ENCODE measurements at regions not wholly inside any gene's neighbourhood (a gene's known extent, or its start where the extent isn't known, plus 50 kb on each side); places are given as distances from the start of the nearest gene placed in this dataset.
"Not testable (repeated sequence)": the region's sequence is repeated elsewhere in the genome, so short reads cannot be mapped to it uniquely, and the experiment has no call there.

- no peak for FAIRE-seq
Measured at GRCh38 chr1:229141271-229141670, 129.6 kb upstream of the RAB4A start.

- FAIRE-seq: no peak
Measured at GRCh38 chr1:229141689-229142377, 129.1 kb upstream of the RAB4A start.

- no peak for FAIRE-seq
Measured at GRCh38 chr1:229142471-229142870, 128.4 kb upstream of the RAB4A start.

- no peak for FAIRE-seq
Measured at GRCh38 chr1:229146647-229147046, 124.3 kb upstream of the RAB4A start.

GRCh38 chr1:229147072-229147471, 123.8 kb upstream of the RAB4A start:
- no peak for FAIRE-seq

- FAIRE-seq: no peak
Measured at GRCh38 chr1:229148041-229148671, 122.8 kb upstream of the RAB4A start.

GRCh38 chr1:229148743-229149142, 122.2 kb upstream of the RAB4A start:
- no peak for FAIRE-seq

GRCh38 chr1:229149435-229149834, 121.5 kb upstream of the RAB4A start:
- FAIRE-seq: no peak

- no peak for FAIRE-seq
Measured at GRCh38 chr1:229150518-229150917, 120.4 kb upstream of the RAB4A start.

- not testable (repeated sequence) for FAIRE-seq
Measured at GRCh38 chr1:229151412-229151811, 119.5 kb upstream of the RAB4A start.

- no peak for FAIRE-seq
Measured at GRCh38 chr1:229152311-229152710, 118.6 kb upstream of the RAB4A start.

GRCh38 chr1:229153955-229154548, 116.9 kb upstream of the RAB4A start:
- no peak for FAIRE-seq

- FAIRE-seq: no peak
Measured at GRCh38 chr1:229154811-229155210, 116.1 kb upstream of the RAB4A start.

GRCh38 chr1:229155472-229155871, 115.4 kb upstream of the RAB4A start:
- FAIRE-seq: no peak

GRCh38 chr1:229156872-229157271, 114.0 kb upstream of the RAB4A start:
- no peak for FAIRE-seq

- no peak for FAIRE-seq
Measured at GRCh38 chr1:229157480-229157879, 113.4 kb upstream of the RAB4A start.

GRCh38 chr1:229158341-229158921, 112.5 kb upstream of the RAB4A start:
- no peak for FAIRE-seq

- no peak for FAIRE-seq
Measured at GRCh38 chr1:229158927-229159326, 112.0 kb upstream of the RAB4A start.

- FAIRE-seq: no peak
Measured at GRCh38 chr1:229159668-229160544, 111.0 kb upstream of the RAB4A start.

- FAIRE-seq: no peak
Measured at GRCh38 chr1:229161740-229162139, 109.2 kb upstream of the RAB4A start.

GRCh38 chr1:229162825-229163515, 107.9 kb upstream of the RAB4A start:
- FAIRE-seq: no peak

GRCh38 chr1:229164348-229164747, 106.6 kb upstream of the RAB4A start:
- FAIRE-seq: no peak
